ENCODE measurements at regions not wholly inside any gene's neighbourhood (a gene's known extent, or its start where the extent isn't known, plus 50 kb on each side); places are given as distances from the start of the nearest gene placed in this dataset.
A peak's percentile ranks its signal among the peaks of the same experiment; 100 is the strongest.

- no peak for TF ChIP-seq TAF1 (IDR thresholded peaks at IDR 0.05; ENCODE audit: borderline replicate concordance, low read depth, low read length)
- no peak for TF ChIP-seq POLR2A (IDR thresholded peaks at IDR 0.05; ENCODE audit: low read depth, low read length)
- TF ChIP-seq POLR2AphosphoS5 (IDR thresholded peaks at IDR 0.05; ENCODE audit: low read depth, low read length) = no peak
- FAIRE-seq (no peak), DNase-seq (ENCODE audit: insufficient read length) (no peak)
These were observed 84.1 kb upstream of the INHBA start for GRCh38 chr7:41786944-41787343.

GRCh38 chr7:41786404-41786803, 83.5 kb upstream of the INHBA start:
- DNase-seq (ENCODE audit: insufficient read length) (no peak), FAIRE-seq (no peak)
- TF ChIP-seq TAF1 (IDR thresholded peaks at IDR 0.05; ENCODE audit: borderline replicate concordance, low read depth, low read length) (no peak), POLR2A (IDR thresholded peaks at IDR 0.05; ENCODE audit: low read depth, low read length) (no peak), POLR2AphosphoS5 (IDR thresholded peaks at IDR 0.05; ENCODE audit: low read depth, low read length) (no peak)

GRCh38 chr7:41785840-41786239, 83.0 kb upstream of the INHBA start:
- DNase-seq (ENCODE audit: insufficient read length) (no peak), FAIRE-seq (no peak)
- TF ChIP-seq POLR2A (IDR thresholded peaks at IDR 0.05; ENCODE audit: low read depth, low read length) (no peak), POLR2AphosphoS5 (IDR thresholded peaks at IDR 0.05; ENCODE audit: low read depth, low read length) (no peak), TAF1 (IDR thresholded peaks at IDR 0.05; ENCODE audit: borderline replicate concordance, low read depth, low read length) (no peak)

DNA sequence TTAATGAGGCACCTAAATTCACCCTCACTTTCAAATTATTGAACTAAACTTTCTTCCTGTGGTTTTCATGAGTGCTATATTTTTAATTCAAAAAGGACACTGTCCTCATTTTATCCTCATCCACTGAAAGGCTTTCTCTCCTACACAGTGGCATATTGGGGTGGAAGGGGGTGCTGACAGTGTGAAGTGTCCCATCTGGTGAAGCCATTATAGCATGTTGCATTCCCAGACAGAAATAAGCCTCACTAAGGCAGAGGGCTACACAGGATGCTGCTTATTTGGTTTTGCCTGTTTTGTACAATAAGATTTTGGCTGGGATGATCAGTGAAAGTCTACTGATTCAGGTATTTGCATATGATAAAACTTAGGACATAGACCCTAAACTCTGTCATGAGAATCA, 82.4 kb upstream of the INHBA start:
- no peak for TF ChIP-seq POLR2AphosphoS5 (IDR thresholded peaks at IDR 0.05; ENCODE audit: low read depth, low read length)
- no peak for TF ChIP-seq POLR2A (IDR thresholded peaks at IDR 0.05; ENCODE audit: low read depth, low read length)
- TF ChIP-seq TAF1 (IDR thresholded peaks at IDR 0.05; ENCODE audit: borderline replicate concordance, low read depth, low read length) = no peak
- FAIRE-seq = no peak
- no peak for DNase-seq (ENCODE audit: insufficient read length)

DNA sequence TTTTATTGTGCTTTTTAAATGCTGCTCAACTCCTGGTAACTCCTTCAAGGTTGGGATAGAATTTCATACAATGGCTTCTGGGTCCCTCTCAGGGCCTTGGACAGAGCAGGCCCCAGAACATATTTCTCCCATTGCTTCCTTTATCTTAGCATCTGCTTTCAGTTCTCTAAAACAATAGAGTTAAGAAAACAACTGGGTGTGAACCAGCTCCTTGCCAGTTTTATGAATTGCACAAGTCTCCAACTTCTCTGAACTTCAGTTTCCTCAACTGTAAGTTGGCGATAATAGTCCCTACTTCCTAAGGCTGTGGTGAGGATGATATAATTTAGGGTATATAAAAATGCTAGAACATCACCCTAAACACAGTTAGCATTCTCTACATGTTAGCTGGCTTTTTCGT, 77.0 kb upstream of the INHBA start:
- DNase-seq (ENCODE audit: insufficient read length) (no peak), FAIRE-seq (peak; percentile 24)
- no peak for TF ChIP-seq POLR2AphosphoS5 (IDR thresholded peaks at IDR 0.05; ENCODE audit: low read depth, low read length)
- no peak for TF ChIP-seq POLR2A (IDR thresholded peaks at IDR 0.05; ENCODE audit: low read depth, low read length)
- no peak for TF ChIP-seq TAF1 (IDR thresholded peaks at IDR 0.05; ENCODE audit: borderline replicate concordance, low read depth, low read length)

DNA sequence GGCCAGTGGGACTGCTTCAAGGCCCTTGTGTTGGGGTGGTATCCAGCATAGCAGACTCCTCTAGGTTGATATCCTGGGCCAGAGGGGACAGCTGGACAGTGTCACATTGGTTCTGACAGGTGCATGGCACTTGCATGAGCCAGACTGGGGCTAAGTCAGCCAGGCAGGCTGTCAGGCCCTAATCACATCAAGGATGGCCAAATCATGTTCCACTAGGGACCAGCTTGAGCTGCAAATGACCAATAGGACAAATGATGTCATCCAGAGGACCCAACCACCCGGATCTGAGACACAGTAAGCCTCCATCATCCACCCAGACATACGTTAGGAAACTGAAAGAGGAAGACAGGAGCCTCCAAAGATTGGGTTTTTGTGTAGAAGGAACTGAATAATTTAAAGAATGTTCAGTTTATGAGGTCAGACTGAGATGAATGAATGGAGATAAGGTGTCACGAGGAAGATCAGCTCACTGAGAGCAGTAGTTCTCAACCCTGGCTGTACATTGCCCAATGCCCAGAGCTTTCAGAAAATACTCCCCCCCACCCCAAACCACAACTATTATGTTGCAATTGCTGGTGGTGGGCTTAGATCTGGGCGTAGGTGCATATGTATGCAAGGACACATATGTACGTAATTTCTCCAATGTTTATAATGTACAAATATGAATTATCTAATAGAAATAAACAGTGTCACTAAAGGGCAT, 75.2 kb upstream of the INHBA start:
- no peak for DNase-seq (ENCODE audit: insufficient read length)
- no peak for FAIRE-seq
- TF ChIP-seq POLR2AphosphoS5 (IDR thresholded peaks at IDR 0.05; ENCODE audit: low read depth, low read length) (no peak), TAF1 (IDR thresholded peaks at IDR 0.05; ENCODE audit: borderline replicate concordance, low read depth, low read length) (no peak), POLR2A (IDR thresholded peaks at IDR 0.05; ENCODE audit: low read depth, low read length) (no peak)

DNA sequence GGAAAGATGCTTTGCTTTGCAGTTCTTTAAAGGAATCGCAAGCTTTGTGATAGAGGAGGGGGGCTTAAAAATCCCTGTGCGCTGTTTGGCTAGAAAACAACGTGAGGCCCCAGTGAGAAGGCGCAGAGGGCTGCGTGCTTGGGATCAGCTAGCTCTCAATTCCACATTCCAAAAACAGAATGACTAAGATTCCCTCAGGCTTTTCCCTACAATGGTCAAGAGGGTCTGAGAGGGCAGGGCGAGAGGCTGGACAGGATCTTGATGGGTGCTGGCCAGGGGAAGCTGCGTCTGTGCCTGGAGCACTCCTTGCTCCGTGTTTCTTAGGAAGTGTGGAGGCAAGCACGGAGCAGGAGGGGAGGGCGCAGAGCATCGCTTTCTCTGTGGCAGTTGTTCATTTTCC, 72.1 kb upstream of the INHBA start:
- TF ChIP-seq POLR2A (IDR thresholded peaks at IDR 0.05; ENCODE audit: low read depth, low read length) (no peak), TAF1 (IDR thresholded peaks at IDR 0.05; ENCODE audit: borderline replicate concordance, low read depth, low read length) (no peak)
- DNase-seq (ENCODE audit: insufficient read length) (no peak), FAIRE-seq (no peak)

DNA sequence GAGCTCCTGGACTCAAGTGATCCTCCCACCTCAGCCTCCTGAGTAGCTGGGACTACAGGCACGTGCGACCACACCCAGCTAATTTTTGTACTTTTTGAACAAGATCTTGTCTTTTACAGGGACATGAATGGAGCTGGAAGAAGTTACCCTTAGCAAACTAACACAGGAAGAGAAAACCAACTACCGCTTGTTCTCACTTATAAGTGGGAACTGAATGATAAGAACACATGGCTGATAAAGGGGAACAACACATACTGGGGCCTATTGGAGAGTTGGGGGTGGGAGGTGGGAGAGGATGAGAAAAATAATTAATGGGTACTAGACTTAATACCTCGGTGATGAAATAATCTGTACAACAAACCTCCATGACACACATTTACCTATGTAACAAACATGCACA, 70.9 kb upstream of the INHBA start:
- no peak for FAIRE-seq
- no peak for DNase-seq (ENCODE audit: insufficient read length)
- no peak for TF ChIP-seq POLR2AphosphoS5 (IDR thresholded peaks at IDR 0.05; ENCODE audit: low read depth, low read length)
- TF ChIP-seq POLR2A (IDR thresholded peaks at IDR 0.05; ENCODE audit: low read depth, low read length) = no peak
- no peak for TF ChIP-seq TAF1 (IDR thresholded peaks at IDR 0.05; ENCODE audit: borderline replicate concordance, low read depth, low read length)

DNA sequence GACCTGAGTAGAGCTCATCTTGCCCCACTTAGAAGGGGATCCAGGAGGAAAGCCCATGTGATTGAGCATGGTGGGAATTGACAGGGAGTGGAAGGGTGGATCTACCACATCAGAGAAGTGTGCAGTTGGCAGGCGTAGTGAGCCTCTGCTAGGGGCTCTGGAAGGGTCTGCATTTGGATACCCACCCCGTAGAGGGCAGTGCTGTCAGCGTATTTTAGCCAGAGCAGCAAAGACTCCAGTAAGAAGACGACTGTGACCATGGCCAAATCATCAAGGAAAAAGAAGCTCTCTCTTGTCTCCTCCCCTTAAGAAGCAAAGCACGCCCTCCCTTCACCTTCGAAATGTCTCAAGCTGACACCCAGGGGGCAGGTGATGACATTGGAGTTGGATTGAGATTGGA, 68.8 kb upstream of the INHBA start:
- no peak for TF ChIP-seq POLR2AphosphoS5 (IDR thresholded peaks at IDR 0.05; ENCODE audit: low read depth, low read length)
- no peak for TF ChIP-seq TAF1 (IDR thresholded peaks at IDR 0.05; ENCODE audit: borderline replicate concordance, low read depth, low read length)
- TF ChIP-seq POLR2A (IDR thresholded peaks at IDR 0.05; ENCODE audit: low read depth, low read length) = no peak
- FAIRE-seq (no peak), DNase-seq (ENCODE audit: insufficient read length) (no peak)

DNA sequence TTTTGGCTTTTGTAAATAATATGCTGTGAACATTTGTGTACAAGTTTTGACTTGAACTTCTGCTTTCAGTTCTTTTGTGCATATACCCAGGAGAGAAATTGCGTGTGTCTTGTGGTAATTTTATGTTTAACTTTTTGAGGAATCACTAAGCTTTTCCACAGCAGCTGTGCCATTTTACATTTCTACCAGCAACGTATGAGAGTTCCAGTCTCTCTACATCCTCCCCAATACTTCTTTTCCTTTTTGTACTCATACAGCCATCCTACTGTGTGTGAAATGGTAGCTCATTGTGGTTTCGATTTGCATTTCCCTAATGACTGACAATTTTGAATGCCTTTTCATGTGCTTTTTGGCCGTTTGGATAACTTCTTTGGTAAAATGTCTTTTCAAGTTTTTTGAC, 66.3 kb upstream of the INHBA start:
- DNase-seq (ENCODE audit: insufficient read length) (no peak), FAIRE-seq (peak; percentile 17)
- TF ChIP-seq POLR2AphosphoS5 (IDR thresholded peaks at IDR 0.05; ENCODE audit: low read depth, low read length) = no peak

- no peak for TF ChIP-seq POLR2AphosphoS5 (IDR thresholded peaks at IDR 0.05; ENCODE audit: low read depth, low read length)
- TF ChIP-seq POLR2A (IDR thresholded peaks at IDR 0.05; ENCODE audit: low read depth, low read length) = no peak
- no peak for TF ChIP-seq TAF1 (IDR thresholded peaks at IDR 0.05; ENCODE audit: borderline replicate concordance, low read depth, low read length)
- DNase-seq (ENCODE audit: insufficient read length) = no peak
- FAIRE-seq = no peak
These were observed 60.7 kb upstream of the INHBA start for GRCh38 chr7:41763626-41764025.

GRCh38 chr7:41762641-41763040, 59.8 kb upstream of the INHBA start:
- no peak for FAIRE-seq
- TF ChIP-seq POLR2AphosphoS5 (IDR thresholded peaks at IDR 0.05; ENCODE audit: low read depth, low read length) (no peak), POLR2A (IDR thresholded peaks at IDR 0.05; ENCODE audit: low read depth, low read length) (no peak), TAF1 (IDR thresholded peaks at IDR 0.05; ENCODE audit: borderline replicate concordance, low read depth, low read length) (no peak)
- DNase-seq (ENCODE audit: insufficient read length) = no peak

GRCh38 chr7:41760293-41760692, 57.4 kb upstream of the INHBA start:
- DNase-seq (ENCODE audit: insufficient read length) (no peak), FAIRE-seq (peak; percentile 5)
- TF ChIP-seq POLR2A (IDR thresholded peaks at IDR 0.05; ENCODE audit: low read depth, low read length) (no peak), POLR2AphosphoS5 (IDR thresholded peaks at IDR 0.05; ENCODE audit: low read depth, low read length) (no peak), TAF1 (IDR thresholded peaks at IDR 0.05; ENCODE audit: borderline replicate concordance, low read depth, low read length) (no peak)
